ENCODE measurements at regions not wholly inside any gene's neighbourhood (a gene's known extent, or its start where the extent isn't known, plus 50 kb on each side); places are given as distances from the start of the nearest gene placed in this dataset.

GRCh38 chr10:78559661-78560340 lies 509.0 kb upstream of the ZMIZ1 start:
- Histone ChIP-seq H3K27ac (ENCODE audit: low read depth, low read length) (no peak overlapping the region), H3K4me3 (ENCODE audit: low read length) (no peak overlapping the region), H3K9me3 (ENCODE audit: low read length) (no peaks in the 10 kb centered on the region), H3K4me1 (ENCODE audit: insufficient read depth, low read length) (no peaks in the 10 kb centered on the region), H3K36me3 (ENCODE audit: insufficient read depth, low read length) (no peaks in the 10 kb centered on the region), H3K27me3 (ENCODE audit: insufficient read depth, low read length, poor library complexity, severe bottlenecking) (no peaks in the 10 kb centered on the region)
- peaks cover 2 to 8% of the 10 kb centered on the region in 2 donors for H3K27me3 Mint-ChIP-seq
- H3K27ac Mint-ChIP-seq, result no peak overlapping the region
- DNase-seq, result no peak
- CTCF ChIA-PET, result no interaction called here
- H3K9me3 Mint-ChIP-seq, result peaks cover 0 to 2% (median 0%) of the 10 kb centered on the region in 5 donors
- POLR2A ChIA-PET, result no interaction called here
- no peaks in the 10 kb centered on the region for H3K36me3 Mint-ChIP-seq
- H3K4me3 Mint-ChIP-seq, result no peak overlapping the region
- no peaks in the 10 kb centered on the region for H3K4me1 Mint-ChIP-seq

- H3K27me3 Mint-ChIP-seq, result peaks cover 2 to 11% of the 10 kb centered on the region in 2 donors
- Histone ChIP-seq H3K9me3 (ENCODE audit: low read length) (no peaks in the 10 kb centered on the region), H3K27ac (ENCODE audit: low read depth, low read length) (no peak overlapping the region), H3K27me3 (ENCODE audit: insufficient read depth, low read length, poor library complexity, severe bottlenecking) (no peaks in the 10 kb centered on the region), H3K36me3 (ENCODE audit: insufficient read depth, low read length) (no peaks in the 10 kb centered on the region), H3K4me1 (ENCODE audit: insufficient read depth, low read length) (no peaks in the 10 kb centered on the region), H3K4me3 (ENCODE audit: low read length) (no peak overlapping the region)
- H3K36me3 Mint-ChIP-seq, result no peaks in the 10 kb centered on the region
- POLR2A ChIA-PET, result no interaction called here
- H3K27ac Mint-ChIP-seq, result no peak overlapping the region
- no peaks in the 10 kb centered on the region for H3K9me3 Mint-ChIP-seq
- no peaks in the 10 kb centered on the region for H3K4me1 Mint-ChIP-seq
- CTCF ChIA-PET, result no interaction called here
- no peak overlapping the region for H3K4me3 Mint-ChIP-seq
- DNase-seq, result no peak
Measured at GRCh38 chr10:78560341-78560688, 508.5 kb upstream of the ZMIZ1 start.

DNA sequence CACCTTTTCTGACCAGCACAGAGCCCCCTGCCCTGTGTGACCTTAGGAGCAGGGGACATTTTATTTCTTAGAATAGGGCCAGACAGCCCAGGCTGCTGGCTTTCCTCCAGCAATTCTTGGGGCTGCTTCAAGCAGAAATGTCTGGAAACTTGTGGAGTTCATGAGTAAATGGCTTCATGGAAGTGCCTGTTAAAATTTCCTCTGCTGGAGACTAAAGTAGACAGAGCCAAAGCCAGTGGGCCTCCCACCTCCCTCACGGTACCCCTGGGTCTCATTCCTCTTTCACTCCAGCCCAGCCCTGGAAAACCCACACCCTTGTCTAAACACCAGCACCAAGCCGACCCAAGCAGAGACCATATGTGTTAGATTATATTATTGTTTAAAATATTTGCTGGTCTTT lies 505.5 kb upstream of the ZMIZ1 start:
- ChIA-PET CTCF (no interaction called here), POLR2A (no interaction called here)
- H3K36me3 ChIP-seq (ENCODE audit: insufficient read depth, low read length), result no peaks in the 10 kb centered on the region
- Mint-ChIP-seq H3K27me3 (peaks cover 2 to 15% of the 10 kb centered on the region in 2 donors), H3K27ac (no peak overlapping the region), H3K36me3 (no peaks in the 10 kb centered on the region), H3K9me3 (no peaks in the 10 kb centered on the region), H3K4me3 (no peak overlapping the region), H3K4me1 (no peaks in the 10 kb centered on the region)
- no peak for DNase-seq
- H3K4me1 ChIP-seq (ENCODE audit: insufficient read depth, low read length), result no peaks in the 10 kb centered on the region
- H3K27me3 ChIP-seq (ENCODE audit: insufficient read depth, low read length, poor library complexity, severe bottlenecking), result no peaks in the 10 kb centered on the region
- no peak overlapping the region for H3K4me3 ChIP-seq (ENCODE audit: low read length)
- H3K27ac ChIP-seq (ENCODE audit: low read depth, low read length), result no peak overlapping the region
- no peaks in the 10 kb centered on the region for H3K9me3 ChIP-seq (ENCODE audit: low read length)

DNA sequence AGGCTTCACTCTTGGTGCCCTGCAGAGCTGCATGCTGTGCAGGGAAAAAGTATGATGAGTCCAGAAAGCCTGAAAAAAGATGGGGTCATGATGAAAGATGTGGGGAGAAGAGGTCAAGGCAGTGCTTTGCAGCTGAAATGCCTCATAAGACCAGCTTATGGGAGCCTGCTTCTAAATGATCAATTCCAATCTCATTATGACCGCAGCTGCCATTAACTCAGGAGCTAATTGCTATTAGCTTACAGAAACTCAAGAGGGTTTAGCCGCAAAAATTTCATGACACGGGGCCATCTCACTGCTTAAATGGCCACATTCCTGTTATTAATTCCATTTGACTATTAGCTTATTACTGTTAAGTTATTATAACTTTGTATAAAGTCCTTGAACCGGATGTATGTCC lies 502.9 kb upstream of the ZMIZ1 start:
- CTCF ChIA-PET, result no interaction called here
- H3K4me1 ChIP-seq (ENCODE audit: insufficient read depth, low read length), result no peaks in the 10 kb centered on the region
- no peaks in the 10 kb centered on the region for H3K4me1 Mint-ChIP-seq
- no peaks in the 10 kb centered on the region for H3K36me3 ChIP-seq (ENCODE audit: insufficient read depth, low read length)
- H3K9me3 ChIP-seq (ENCODE audit: low read length), result no peaks in the 10 kb centered on the region
- H3K27me3 Mint-ChIP-seq, result peaks cover 0 to 13% of the 10 kb centered on the region in 2 donors
- H3K4me3 Mint-ChIP-seq, result no peak overlapping the region
- POLR2A ChIA-PET, result no interaction called here
- DNase-seq, result no peak
- H3K27ac Mint-ChIP-seq, result no peak overlapping the region
- no peak overlapping the region for H3K27ac ChIP-seq (ENCODE audit: low read depth, low read length)
- no peak overlapping the region for H3K4me3 ChIP-seq (ENCODE audit: low read length)
- H3K27me3 ChIP-seq (ENCODE audit: insufficient read depth, low read length, poor library complexity, severe bottlenecking), result no peaks in the 10 kb centered on the region
- no peaks in the 10 kb centered on the region for H3K9me3 Mint-ChIP-seq
- no peaks in the 10 kb centered on the region for H3K36me3 Mint-ChIP-seq

GRCh38 chr10:78566284-78567111 lies 502.3 kb upstream of the ZMIZ1 start:
- CTCF ChIA-PET, result no interaction called here
- Histone ChIP-seq H3K4me1 (ENCODE audit: insufficient read depth, low read length) (no peaks in the 10 kb centered on the region), H3K27me3 (ENCODE audit: insufficient read depth, low read length, poor library complexity, severe bottlenecking) (no peaks in the 10 kb centered on the region), H3K36me3 (ENCODE audit: insufficient read depth, low read length) (no peaks in the 10 kb centered on the region), H3K27ac (ENCODE audit: low read depth, low read length) (no peak overlapping the region), H3K4me3 (ENCODE audit: low read length) (no peak overlapping the region), H3K9me3 (ENCODE audit: low read length) (no peaks in the 10 kb centered on the region)
- no peak for DNase-seq
- Mint-ChIP-seq H3K4me1 (no peaks in the 10 kb centered on the region), H3K4me3 (no peak overlapping the region), H3K27me3 (peaks cover 0 to 17% of the 10 kb centered on the region in 2 donors), H3K9me3 (no peaks in the 10 kb centered on the region), H3K27ac (no peak overlapping the region), H3K36me3 (no peaks in the 10 kb centered on the region)
- POLR2A ChIA-PET, result no interaction called here

DNA sequence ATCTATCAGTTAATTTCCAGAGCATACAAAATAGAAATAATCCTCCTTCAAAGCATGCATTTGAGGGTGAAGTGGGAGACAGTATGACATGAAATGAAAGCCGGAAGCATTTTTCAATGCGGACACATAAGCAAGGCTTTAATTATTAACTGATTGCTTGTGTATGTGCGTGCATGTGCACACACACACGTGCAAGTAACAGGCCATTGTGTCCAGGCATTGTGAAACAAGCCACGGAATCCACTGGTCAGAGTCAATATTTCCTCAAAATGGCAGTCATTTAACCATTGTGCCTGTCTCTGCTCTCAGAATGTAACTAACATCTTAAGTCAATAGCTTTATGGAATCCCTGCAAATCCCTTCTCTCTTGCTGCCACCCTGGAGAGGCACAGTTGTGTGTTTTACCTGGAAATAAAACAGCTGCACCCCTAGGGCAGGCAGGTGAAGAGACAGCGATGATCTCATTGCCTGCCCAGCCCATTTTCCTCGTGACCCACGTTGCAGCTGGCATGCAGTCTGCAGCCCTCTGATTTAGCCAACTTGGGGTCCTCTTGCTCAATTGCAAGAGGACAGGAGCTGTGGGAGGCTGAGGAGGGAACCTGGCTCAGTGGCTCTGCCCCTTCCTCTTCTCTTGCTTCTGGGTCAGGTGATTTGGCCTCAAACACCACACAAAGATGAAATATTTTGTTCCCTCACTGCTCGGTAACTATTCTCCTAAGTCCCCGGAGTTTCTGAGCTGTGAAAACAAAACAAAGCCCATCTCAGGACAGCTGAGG lies 500.9 kb upstream of the ZMIZ1 start:
- CTCF ChIA-PET, result no interaction called here
- no peak overlapping the region for H3K4me3 Mint-ChIP-seq
- H3K27me3 Mint-ChIP-seq, result peaks cover 0 to 14% of the 10 kb centered on the region in 2 donors
- H3K9me3 Mint-ChIP-seq, result no peaks in the 10 kb centered on the region
- H3K27me3 ChIP-seq (ENCODE audit: insufficient read depth, low read length, poor library complexity, severe bottlenecking), result no peaks in the 10 kb centered on the region
- no peaks in the 10 kb centered on the region for H3K4me1 Mint-ChIP-seq
- POLR2A ChIA-PET, result no interaction called here
- no peaks in the 10 kb centered on the region for H3K9me3 ChIP-seq (ENCODE audit: low read length)
- no peak overlapping the region for H3K27ac Mint-ChIP-seq
- no peak for DNase-seq
- no peaks in the 10 kb centered on the region for H3K36me3 Mint-ChIP-seq
- no peaks in the 10 kb centered on the region for H3K4me1 ChIP-seq (ENCODE audit: insufficient read depth, low read length)
- no peak overlapping the region for H3K27ac ChIP-seq (ENCODE audit: low read depth, low read length)
- no peak overlapping the region for H3K4me3 ChIP-seq (ENCODE audit: low read length)
- no peaks in the 10 kb centered on the region for H3K36me3 ChIP-seq (ENCODE audit: insufficient read depth, low read length)

- no peak overlapping the region for H3K27ac ChIP-seq (ENCODE audit: low read depth, low read length)
- no peak overlapping the region for H3K27ac Mint-ChIP-seq
- no peaks in the 10 kb centered on the region for H3K4me1 Mint-ChIP-seq
- H3K27me3 ChIP-seq (ENCODE audit: insufficient read depth, low read length, poor library complexity, severe bottlenecking), result no peaks in the 10 kb centered on the region
- CTCF ChIA-PET, result no interaction called here
- DNase-seq, result no peak
- H3K36me3 Mint-ChIP-seq, result no peaks in the 10 kb centered on the region
- H3K4me1 ChIP-seq (ENCODE audit: insufficient read depth, low read length), result no peaks in the 10 kb centered on the region
- no peaks in the 10 kb centered on the region for H3K9me3 ChIP-seq (ENCODE audit: low read length)
- H3K9me3 Mint-ChIP-seq, result no peaks in the 10 kb centered on the region
- no peak overlapping the region for H3K4me3 Mint-ChIP-seq
- no peaks in the 10 kb centered on the region for H3K36me3 ChIP-seq (ENCODE audit: insufficient read depth, low read length)
- POLR2A ChIA-PET, result no interaction called here
- no peak overlapping the region for H3K4me3 ChIP-seq (ENCODE audit: low read length)
- peaks cover 3 to 15% of the 10 kb centered on the region in 2 donors for H3K27me3 Mint-ChIP-seq
Measured at GRCh38 chr10:78568620-78569019, 500.1 kb upstream of the ZMIZ1 start.

GRCh38 chr10:78570633-78571235 lies 498.0 kb upstream of the ZMIZ1 start:
- H3K27me3 ChIP-seq (ENCODE audit: insufficient read depth, low read length, poor library complexity, severe bottlenecking), result no peaks in the 10 kb centered on the region
- H3K4me1 Mint-ChIP-seq, result no peaks in the 10 kb centered on the region
- POLR2A ChIA-PET, result no interaction called here
- no peaks in the 10 kb centered on the region for H3K4me1 ChIP-seq (ENCODE audit: insufficient read depth, low read length)
- H3K36me3 ChIP-seq (ENCODE audit: insufficient read depth, low read length), result no peaks in the 10 kb centered on the region
- no peak overlapping the region for H3K4me3 ChIP-seq (ENCODE audit: low read length)
- no peak overlapping the region for H3K27ac ChIP-seq (ENCODE audit: low read depth, low read length)
- H3K9me3 Mint-ChIP-seq, result no peaks in the 10 kb centered on the region
- no peaks in the 10 kb centered on the region for H3K9me3 ChIP-seq (ENCODE audit: low read length)
- DNase-seq, result no peak
- CTCF ChIA-PET, result interaction anchor here (1.5 kb wide), 1 partner anchor 9 kb away, joined by 4 read pairs; no protein-coding TSS in a partner anchor
- H3K36me3 Mint-ChIP-seq, result no peaks in the 10 kb centered on the region
- no peak overlapping the region for H3K4me3 Mint-ChIP-seq
- peak overlapping the region in 1 of 8 donors; percentile 87 for H3K27ac Mint-ChIP-seq
- H3K27me3 Mint-ChIP-seq, result peaks cover 4 to 12% of the 10 kb centered on the region in 2 donors

Measured in CD8-positive, alpha-beta memory T cell (primary cell).